ENCODE measurements at regions not wholly inside any gene's neighbourhood (a gene's known extent, or its start where the extent isn't known, plus 50 kb on each side); places are given as distances from the start of the nearest gene placed in this dataset.
"Not testable (repeated sequence)": the region's sequence is repeated elsewhere in the genome, so short reads cannot be mapped to it uniquely, and the experiment has no call there.

DNA sequence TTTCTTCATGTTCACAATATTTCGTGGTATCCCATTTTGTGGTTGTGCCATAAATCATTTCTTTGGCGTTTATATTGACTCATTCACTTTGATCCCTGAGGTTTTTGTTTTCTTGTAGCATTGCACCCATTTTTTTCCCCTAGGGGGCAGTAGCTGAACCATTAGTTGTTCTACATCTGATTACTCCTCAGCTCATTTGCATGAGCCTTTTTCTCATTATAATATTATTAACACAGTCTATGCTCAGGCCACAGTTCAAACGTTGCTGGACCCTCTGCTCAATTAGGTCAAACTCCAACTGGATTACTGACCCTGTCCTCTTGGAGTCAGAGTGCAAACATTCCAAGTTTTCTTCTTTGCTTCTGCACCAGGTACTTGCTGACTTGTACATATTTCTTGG lies 475.4 kb upstream of the SEL1L start:
- WGBS (ENCODE audit: insufficient coverage): 0% methylated on average over 1 of the region's 3 CpGs
- H3K27me3 Mint-ChIP-seq: no peaks in the 10 kb centered on the region
- ChIA-PET POLR2A (interaction anchor here in 1 of 2 donors (0.6 kb wide), 1 partner anchor 108 kb away, joined by 3 read pairs; no protein-coding TSS in a partner anchor), CTCF (no interaction called here)
- H3K36me3 ChIP-seq (ENCODE audit: control insufficient read depth in 2 of 2, extremely low read depth in 1 of 2, insufficient read depth in 1 of 2, low read length in 1 of 2): no peaks in the 10 kb centered on the region
- H3K27me3 ChIP-seq (replicated peaks in 1 of 2; ENCODE audit: control insufficient read depth in 2 of 2, extremely low read depth in 1 of 2, insufficient read depth in 2 of 2, low read length in 1 of 2): peaks cover 0 to 10% of the 10 kb centered on the region in 2 experiments
- no peaks in the 10 kb centered on the region for H3K36me3 Mint-ChIP-seq
- H3K4me1 Mint-ChIP-seq: no peaks in the 10 kb centered on the region
- H3K27ac ChIP-seq (ENCODE audit: low read length): no peak overlapping the region
- H3K9me3 Mint-ChIP-seq: peaks cover 18 to 28% (median 19%) of the 10 kb centered on the region in 3 donors
- H3K27ac Mint-ChIP-seq: no peak overlapping the region
- H3K4me3 ChIP-seq (ENCODE audit: control insufficient read depth in 1 of 2, extremely low read depth in 1 of 2, low read length in 1 of 2): no peak overlapping the region
- H3K4me1 ChIP-seq (ENCODE audit: control insufficient read depth in 1 of 2, extremely low read depth in 1 of 2, insufficient read depth in 2 of 2, low read length in 2 of 2): no peaks in the 10 kb centered on the region
- ATAC-seq (replicated peaks in 1 of 4): no peak
- no peak for DNase-seq
- no peak overlapping the region for H3K4me3 Mint-ChIP-seq
- no peaks in the 10 kb centered on the region for H3K9me3 ChIP-seq

DNA sequence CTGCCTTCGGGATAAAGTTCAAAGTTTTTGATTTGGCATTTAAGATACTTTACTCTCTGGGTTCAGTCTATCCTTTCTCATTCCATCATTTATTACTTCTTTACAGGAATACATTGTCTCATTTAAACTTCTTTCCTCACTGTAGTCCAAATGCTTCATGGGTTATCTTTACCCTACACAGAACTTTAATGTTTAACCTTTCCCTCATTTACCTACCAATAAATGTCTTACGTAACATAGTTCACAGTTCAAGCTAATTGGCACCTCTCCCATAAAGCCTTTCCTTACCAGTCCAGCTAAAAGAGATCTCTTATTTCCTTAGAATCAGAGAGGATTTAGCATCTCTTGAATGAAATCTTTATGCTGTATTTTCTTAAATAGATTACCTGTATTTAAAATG lies 476.3 kb upstream of the SEL1L start:
- Mint-ChIP-seq H3K9me3 (peaks cover 16 to 36% (median 20%) of the 10 kb centered on the region in 3 donors), H3K4me3 (no peak overlapping the region), H3K27ac (no peak overlapping the region), H3K27me3 (no peaks in the 10 kb centered on the region), H3K4me1 (no peaks in the 10 kb centered on the region), H3K36me3 (no peaks in the 10 kb centered on the region)
- Histone ChIP-seq H3K4me3 (ENCODE audit: control insufficient read depth in 1 of 2, extremely low read depth in 1 of 2, low read length in 1 of 2) (no peak overlapping the region), H3K9me3 (no peaks in the 10 kb centered on the region), H3K27ac (ENCODE audit: low read length) (no peak overlapping the region), H3K4me1 (ENCODE audit: control insufficient read depth in 1 of 2, extremely low read depth in 1 of 2, insufficient read depth in 2 of 2, low read length in 2 of 2) (no peaks in the 10 kb centered on the region), H3K27me3 (replicated peaks in 1 of 2; ENCODE audit: control insufficient read depth in 2 of 2, extremely low read depth in 1 of 2, insufficient read depth in 2 of 2, low read length in 1 of 2) (peaks cover 0 to 10% of the 10 kb centered on the region in 2 experiments), H3K36me3 (ENCODE audit: control insufficient read depth in 2 of 2, extremely low read depth in 1 of 2, insufficient read depth in 1 of 2, low read length in 1 of 2) (no peaks in the 10 kb centered on the region)
- no peak for DNase-seq
- ChIA-PET CTCF (no interaction called here), POLR2A (no interaction called here)
- no CpG with 5 or more reads among the region's 2 CpGs for WGBS (ENCODE audit: insufficient coverage)
- ATAC-seq (replicated peaks in 1 of 4): no peak

DNA sequence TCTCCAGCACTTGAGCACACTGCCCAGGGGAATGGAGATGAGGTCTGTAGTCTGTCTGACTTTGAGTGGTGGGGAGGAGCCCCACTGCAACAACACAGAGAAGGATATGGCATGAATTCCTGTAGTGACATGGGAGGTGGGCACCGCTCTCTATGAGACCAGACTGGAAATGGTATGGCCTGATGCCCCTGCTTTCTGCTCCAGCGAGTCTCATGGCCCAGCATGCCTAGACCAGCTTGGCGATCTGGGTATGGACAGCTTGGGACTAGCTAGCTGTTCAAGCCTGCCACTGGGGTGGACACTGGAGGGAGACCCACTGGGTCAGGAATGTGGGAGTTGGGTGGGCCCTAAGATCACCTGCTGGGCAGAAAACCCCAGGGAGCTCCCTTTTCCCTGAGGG lies 477.8 kb upstream of the SEL1L start:
- 90% methylated on average over 3 of the region's 3 CpGs for WGBS (ENCODE audit: insufficient coverage)
- ChIA-PET CTCF (interaction anchor here in 1 of 2 donors (0.8 kb wide), 1 partner anchor 21 kb away, joined by 5 read pairs; no protein-coding TSS in a partner anchor), POLR2A (no interaction called here)

DNA sequence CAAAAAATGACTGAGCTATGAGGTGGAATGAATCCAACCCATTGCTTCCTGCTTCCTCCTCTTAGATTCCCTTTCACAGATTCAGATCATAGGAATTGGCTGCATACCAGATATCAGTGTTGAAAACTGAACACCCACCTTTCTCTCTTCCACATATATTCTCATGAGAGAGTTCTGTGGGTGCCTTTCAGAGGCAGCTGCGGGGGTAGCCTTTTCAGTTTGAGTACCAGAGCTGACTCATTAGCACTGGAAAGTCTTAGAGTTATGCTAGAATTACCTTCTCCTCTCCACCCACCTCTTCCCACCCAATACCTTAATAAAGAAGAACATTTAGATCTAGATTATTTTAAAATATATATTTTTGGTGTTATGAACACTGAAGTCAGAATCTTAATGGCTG lies 495.4 kb upstream of the SEL1L start:
- peaks cover 17 to 30% (median 22%) of the 10 kb centered on the region in 3 donors for H3K9me3 Mint-ChIP-seq

More for the DNA sequence above, 477.8 kb upstream of the SEL1L start:
- H3K27me3 Mint-ChIP-seq: no peaks in the 10 kb centered on the region
- no peaks in the 10 kb centered on the region for H3K4me1 Mint-ChIP-seq
- no peak overlapping the region for H3K4me3 Mint-ChIP-seq
- DNase-seq: no peak
- H3K36me3 Mint-ChIP-seq: no peaks in the 10 kb centered on the region
- Histone ChIP-seq H3K4me3 (ENCODE audit: control insufficient read depth in 1 of 2, extremely low read depth in 1 of 2, low read length in 1 of 2) (no peak overlapping the region), H3K36me3 (ENCODE audit: control insufficient read depth in 2 of 2, extremely low read depth in 1 of 2, insufficient read depth in 1 of 2, low read length in 1 of 2) (no peaks in the 10 kb centered on the region), H3K27me3 (replicated peaks in 1 of 2; ENCODE audit: control insufficient read depth in 2 of 2, extremely low read depth in 1 of 2, insufficient read depth in 2 of 2, low read length in 1 of 2) (peaks cover 0 to 10% of the 10 kb centered on the region in 2 experiments), H3K4me1 (ENCODE audit: control insufficient read depth in 1 of 2, extremely low read depth in 1 of 2, insufficient read depth in 2 of 2, low read length in 2 of 2) (no peaks in the 10 kb centered on the region), H3K9me3 (no peaks in the 10 kb centered on the region), H3K27ac (ENCODE audit: low read length) (no peak overlapping the region)
- no peak overlapping the region for H3K27ac Mint-ChIP-seq
- ATAC-seq (replicated peaks in 1 of 4): no peak
- H3K9me3 Mint-ChIP-seq: peaks cover 12 to 41% (median 17%) of the 10 kb centered on the region in 3 donors

GRCh38 chr14:82035397-82035796 lies 501.7 kb upstream of the SEL1L start:
- Mint-ChIP-seq H3K27ac (no peak overlapping the region), H3K36me3 (no peaks in the 10 kb centered on the region), H3K4me3 (no peak overlapping the region), H3K9me3 (peaks cover 0 to 2% (median 0%) of the 10 kb centered on the region in 3 donors), H3K27me3 (no peaks in the 10 kb centered on the region), H3K4me1 (no peaks in the 10 kb centered on the region)
- CTCF ChIA-PET: no interaction called here
- no peaks in the 10 kb centered on the region for H3K4me1 ChIP-seq (ENCODE audit: control insufficient read depth in 1 of 2, extremely low read depth in 1 of 2, insufficient read depth in 2 of 2, low read length in 2 of 2)
- no CpG with 5 or more reads among the region's 3 CpGs for WGBS (ENCODE audit: insufficient coverage)
- no peaks in the 10 kb centered on the region for H3K27me3 ChIP-seq (replicated peaks in 1 of 2; ENCODE audit: control insufficient read depth in 2 of 2, extremely low read depth in 1 of 2, insufficient read depth in 2 of 2, low read length in 1 of 2)
- POLR2A ChIA-PET: no interaction called here
- no peak for DNase-seq
- no peak overlapping the region for H3K27ac ChIP-seq (ENCODE audit: low read length)
- H3K4me3 ChIP-seq (ENCODE audit: control insufficient read depth in 1 of 2, extremely low read depth in 1 of 2, low read length in 1 of 2): no peak overlapping the region
- H3K36me3 ChIP-seq (ENCODE audit: control insufficient read depth in 2 of 2, extremely low read depth in 1 of 2, insufficient read depth in 1 of 2, low read length in 1 of 2): no peaks in the 10 kb centered on the region
- no peaks in the 10 kb centered on the region for H3K9me3 ChIP-seq
- no peak for ATAC-seq (replicated peaks in 1 of 4)

More for the DNA sequence above, 495.4 kb upstream of the SEL1L start:
- no peak overlapping the region for H3K4me3 Mint-ChIP-seq
- Histone ChIP-seq H3K27ac (ENCODE audit: low read length) (no peak overlapping the region), H3K4me3 (ENCODE audit: control insufficient read depth in 1 of 2, extremely low read depth in 1 of 2, low read length in 1 of 2) (no peak overlapping the region), H3K4me1 (ENCODE audit: control insufficient read depth in 1 of 2, extremely low read depth in 1 of 2, insufficient read depth in 2 of 2, low read length in 2 of 2) (no peaks in the 10 kb centered on the region), H3K36me3 (ENCODE audit: control insufficient read depth in 2 of 2, extremely low read depth in 1 of 2, insufficient read depth in 1 of 2, low read length in 1 of 2) (no peaks in the 10 kb centered on the region), H3K27me3 (replicated peaks in 1 of 2; ENCODE audit: control insufficient read depth in 2 of 2, extremely low read depth in 1 of 2, insufficient read depth in 2 of 2, low read length in 1 of 2) (no peaks in the 10 kb centered on the region), H3K9me3 (no peaks in the 10 kb centered on the region)
- H3K36me3 Mint-ChIP-seq: no peaks in the 10 kb centered on the region
- ATAC-seq (replicated peaks in 1 of 4) (no peak), DNase-seq (no peak)
- ChIA-PET POLR2A (no interaction called here), CTCF (no interaction called here)
- H3K27ac Mint-ChIP-seq: no peak overlapping the region
- H3K27me3 Mint-ChIP-seq: no peaks in the 10 kb centered on the region
- WGBS (ENCODE audit: insufficient coverage): no CpG with 5 or more reads among the region's 1 CpG
- no peaks in the 10 kb centered on the region for H3K4me1 Mint-ChIP-seq

- POLR2A ChIA-PET; H3K9me3 ChIP-seq; H3K4me3 Mint-ChIP-seq; ATAC-seq (replicated peaks in 1 of 4); H3K9me3 Mint-ChIP-seq; H3K27ac Mint-ChIP-seq; H3K4me1 Mint-ChIP-seq; H3K27me3 Mint-ChIP-seq; H3K36me3 Mint-ChIP-seq; H3K27ac ChIP-seq (ENCODE audit: low read length); H3K36me3 ChIP-seq (ENCODE audit: control insufficient read depth in 2 of 2, extremely low read depth in 1 of 2, insufficient read depth in 1 of 2, low read length in 1 of 2); H3K4me1 ChIP-seq (ENCODE audit: control insufficient read depth in 1 of 2, extremely low read depth in 1 of 2, insufficient read depth in 2 of 2, low read length in 2 of 2); CTCF ChIA-PET; H3K27me3 ChIP-seq (replicated peaks in 1 of 2; ENCODE audit: control insufficient read depth in 2 of 2, extremely low read depth in 1 of 2, insufficient read depth in 2 of 2, low read length in 1 of 2); H3K4me3 ChIP-seq (ENCODE audit: control insufficient read depth in 1 of 2, extremely low read depth in 1 of 2, low read length in 1 of 2); DNase-seq: not testable (repeated sequence)
- WGBS (ENCODE audit: insufficient coverage): 100% methylated on average over 1 of the region's 3 CpGs
These were observed 504.4 kb upstream of the SEL1L start for GRCh38 chr14:82038066-82038465.

DNA sequence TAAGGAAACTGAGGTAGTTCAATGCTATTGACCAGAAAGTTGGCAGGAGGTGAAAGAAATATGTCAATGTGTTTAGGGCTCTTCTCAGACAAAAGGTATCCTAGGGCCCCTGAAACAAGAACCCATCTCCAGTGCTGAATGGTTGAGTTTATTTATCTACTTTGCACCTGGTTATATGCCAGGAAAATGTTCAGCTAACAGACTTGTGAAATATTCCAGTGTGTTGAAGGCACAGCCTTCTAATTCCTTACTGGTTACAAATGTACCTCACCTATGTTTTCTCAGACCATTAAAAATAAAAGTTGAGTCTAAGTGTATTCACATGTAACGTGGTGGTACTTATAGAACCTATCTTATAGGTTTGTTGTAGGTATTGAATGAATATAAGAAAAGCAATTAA lies 511.7 kb upstream of the SEL1L start:
- DNase-seq (no peak), ATAC-seq (replicated peaks in 1 of 4) (no peak)
- Mint-ChIP-seq H3K27ac (no peak overlapping the region), H3K9me3 (peaks cover 7 to 19% (median 9%) of the 10 kb centered on the region in 3 donors), H3K27me3 (no peaks in the 10 kb centered on the region), H3K4me1 (no peaks in the 10 kb centered on the region), H3K36me3 (no peaks in the 10 kb centered on the region), H3K4me3 (no peak overlapping the region)
- H3K36me3 ChIP-seq (ENCODE audit: control insufficient read depth in 2 of 2, extremely low read depth in 1 of 2, insufficient read depth in 1 of 2, low read length in 1 of 2): no peaks in the 10 kb centered on the region
- no peaks in the 10 kb centered on the region for H3K4me1 ChIP-seq (ENCODE audit: control insufficient read depth in 1 of 2, extremely low read depth in 1 of 2, insufficient read depth in 2 of 2, low read length in 2 of 2)
- ChIA-PET CTCF (no interaction called here), POLR2A (no interaction called here)
- WGBS (ENCODE audit: insufficient coverage): no CpG with 5 or more reads among the region's 1 CpG
- no peak overlapping the region for H3K4me3 ChIP-seq (ENCODE audit: control insufficient read depth in 1 of 2, extremely low read depth in 1 of 2, low read length in 1 of 2)
- H3K9me3 ChIP-seq: no peaks in the 10 kb centered on the region
- H3K27ac ChIP-seq (ENCODE audit: low read length): no peak overlapping the region
- H3K27me3 ChIP-seq (replicated peaks in 1 of 2; ENCODE audit: control insufficient read depth in 2 of 2, extremely low read depth in 1 of 2, insufficient read depth in 2 of 2, low read length in 1 of 2): no peaks in the 10 kb centered on the region
